HUES48 (cell line): ENCODE measurements at regions not wholly inside any gene's neighbourhood (a gene's known extent, or its start where the extent isn't known, plus 50 kb on each side); places are given as distances from the start of the nearest gene placed in this dataset.

Experiments
- H3K27ac ChIP-seq: one replicate; pipeline ENCODE4 v1.7.0; 2013; ENCODE audit warnings: low read depth, low read length, inconsistent platforms
- H3K27me3 ChIP-seq: 2 replicates; pipeline ENCODE4 v1.6.1; 2013; ENCODE audit warnings: mild to moderate bottlenecking, low read length; ENCODE audit not compliant: control insufficient read depth, insufficient read depth
- H3K36me3 ChIP-seq: 2 replicates; pipeline ENCODE4 v1.6.1; 2013; ENCODE audit warnings: low read length; ENCODE audit not compliant: control insufficient read depth, insufficient read depth
- H3K4me1 ChIP-seq: 2 replicates; pipeline ENCODE4 v1.6.1; 2013; ENCODE audit warnings: mild to moderate bottlenecking, low read length; ENCODE audit not compliant: control insufficient read depth, insufficient read depth
- H3K4me3 ChIP-seq: 2 replicates; pipeline ENCODE4 v1.5.1; 2013; ENCODE audit warnings: mild to moderate bottlenecking, low read depth, low read length
- H3K9ac ChIP-seq: 2 replicates; pipeline ENCODE4 v1.6.1; 2013; ENCODE audit warnings: mild to moderate bottlenecking, low read depth, low read length, moderate library complexity
- H3K9me3 ChIP-seq: 2 replicates; pipeline ENCODE4 v1.6.1; 2013; ENCODE audit warnings: low read length; ENCODE audit not compliant: control insufficient read depth, insufficient read depth

GRCh38 chr15:69777356-69777755 lies 320.4 kb downstream of the TLE3 start:
- Histone ChIP-seq H3K9ac (no peak overlapping the region), H3K36me3 (no peaks in the 10 kb centered on the region), H3K4me1 (no peaks in the 10 kb centered on the region), H3K27ac (no peak overlapping the region), H3K9me3 (no peaks in the 10 kb centered on the region), H3K27me3 (no peaks in the 10 kb centered on the region), H3K4me3 (no peak overlapping the region)

- Histone ChIP-seq H3K4me1 (no peaks in the 10 kb centered on the region), H3K4me3 (no peak overlapping the region), H3K27me3 (no peaks in the 10 kb centered on the region), H3K27ac (no peak overlapping the region), H3K9ac (no peak overlapping the region), H3K36me3 (no peaks in the 10 kb centered on the region), H3K9me3 (no peaks in the 10 kb centered on the region)
Measured at GRCh38 chr15:69780374-69780773, 317.3 kb downstream of the TLE3 start.

GRCh38 chr15:69780981-69781380 lies 316.7 kb downstream of the TLE3 start:
- H3K27me3 ChIP-seq: no peaks in the 10 kb centered on the region
- H3K9me3 ChIP-seq: no peaks in the 10 kb centered on the region
- H3K4me1 ChIP-seq: no peaks in the 10 kb centered on the region
- H3K9ac ChIP-seq: no peak overlapping the region
- H3K4me3 ChIP-seq: no peak overlapping the region
- no peaks in the 10 kb centered on the region for H3K36me3 ChIP-seq
- no peak overlapping the region for H3K27ac ChIP-seq

GRCh38 chr15:69781411-69782125 lies 316.1 kb downstream of the TLE3 start:
- no peaks in the 10 kb centered on the region for H3K4me1 ChIP-seq
- H3K9me3 ChIP-seq: no peaks in the 10 kb centered on the region
- no peaks in the 10 kb centered on the region for H3K27me3 ChIP-seq
- no peak overlapping the region for H3K9ac ChIP-seq
- H3K36me3 ChIP-seq: no peaks in the 10 kb centered on the region
- H3K4me3 ChIP-seq: no peak overlapping the region
- no peak overlapping the region for H3K27ac ChIP-seq

- Histone ChIP-seq H3K9ac (no peak overlapping the region), H3K27me3 (no peaks in the 10 kb centered on the region), H3K4me1 (no peaks in the 10 kb centered on the region), H3K27ac (no peak overlapping the region), H3K36me3 (no peaks in the 10 kb centered on the region), H3K9me3 (no peaks in the 10 kb centered on the region), H3K4me3 (no peak overlapping the region)
Measured at GRCh38 chr15:69782139-69782658, 315.5 kb downstream of the TLE3 start.

GRCh38 chr15:69782809-69783208 lies 314.9 kb downstream of the TLE3 start:
- H3K27me3 ChIP-seq: no peaks in the 10 kb centered on the region
- no peaks in the 10 kb centered on the region for H3K4me1 ChIP-seq
- no peak overlapping the region for H3K9ac ChIP-seq
- no peaks in the 10 kb centered on the region for H3K36me3 ChIP-seq
- no peak overlapping the region for H3K4me3 ChIP-seq
- no peaks in the 10 kb centered on the region for H3K9me3 ChIP-seq
- H3K27ac ChIP-seq: no peak overlapping the region

- no peaks in the 10 kb centered on the region for H3K4me1 ChIP-seq
- no peak overlapping the region for H3K9ac ChIP-seq
- H3K27ac ChIP-seq: no peak overlapping the region
- no peak overlapping the region for H3K4me3 ChIP-seq
- no peaks in the 10 kb centered on the region for H3K27me3 ChIP-seq
- H3K9me3 ChIP-seq: no peaks in the 10 kb centered on the region
- no peaks in the 10 kb centered on the region for H3K36me3 ChIP-seq
Measured at GRCh38 chr15:69783211-69783610, 314.5 kb downstream of the TLE3 start.

GRCh38 chr15:69784798-69785566 lies 312.7 kb downstream of the TLE3 start:
- Histone ChIP-seq H3K27ac (no peak overlapping the region), H3K4me3 (no peak overlapping the region), H3K27me3 (no peaks in the 10 kb centered on the region), H3K4me1 (no peaks in the 10 kb centered on the region), H3K9me3 (no peaks in the 10 kb centered on the region), H3K9ac (no peak overlapping the region), H3K36me3 (no peaks in the 10 kb centered on the region)

GRCh38 chr15:69786136-69786701 lies 311.5 kb downstream of the TLE3 start:
- H3K27me3 ChIP-seq: no peaks in the 10 kb centered on the region
- H3K36me3 ChIP-seq: no peaks in the 10 kb centered on the region
- H3K4me3 ChIP-seq: no peak overlapping the region
- H3K4me1 ChIP-seq: no peaks in the 10 kb centered on the region
- H3K9ac ChIP-seq: no peak overlapping the region
- no peak overlapping the region for H3K27ac ChIP-seq
- no peaks in the 10 kb centered on the region for H3K9me3 ChIP-seq

GRCh38 chr15:69787791-69788190 lies 309.9 kb downstream of the TLE3 start:
- Histone ChIP-seq H3K9ac (no peak overlapping the region), H3K9me3 (no peaks in the 10 kb centered on the region), H3K36me3 (no peaks in the 10 kb centered on the region), H3K4me1 (no peaks in the 10 kb centered on the region), H3K27ac (no peak overlapping the region), H3K4me3 (no peak overlapping the region), H3K27me3 (no peaks in the 10 kb centered on the region)
